Transverse colon (tissue), 4 donors: ENCODE measurements at regions not wholly inside any gene's neighbourhood (a gene's known extent, or its start where the extent isn't known, plus 50 kb on each side); places are given as distances from the start of the nearest gene placed in this dataset.

Experiments
- DNase-seq: peaks from one replicate; pipeline ENCODE4 v3.0.0-alpha.2; 2019
- H3K27ac ChIP-seq, 4 donors: fragments of 200-600 bp; sonication (generic); 2 replicates each; pipeline ENCODE4 v1.5.1; 2016 to 2018; ENCODE audit warnings: inconsistent platforms in 4 of 4
- H3K27me3 ChIP-seq: fragments of 200-600 bp; sonication (generic); 2 replicates; pipeline ENCODE4 v1.5.1; 2017; ENCODE audit warnings: inconsistent platforms
- H3K36me3 ChIP-seq, 4 donors: fragments of 200-600 bp; sonication (generic); 2 replicates each; pipeline ENCODE4 v1.5.1; 2017 to 2019; ENCODE audit warnings: inconsistent platforms in 4 of 4
- H3K4me1 ChIP-seq, 4 donors: fragments of 200-600 bp; sonication (generic); 2 replicates each; pipeline ENCODE4 v1.5.1; 2017 to 2020; ENCODE audit warnings: inconsistent platforms in 4 of 4
- H3K4me3 ChIP-seq, 4 donors: fragments of 200-600 bp; sonication (generic); 1 replicate in 1 of 4; 2 replicates in 3 of 4; pipeline versions ENCODE4 v1.5.1 to v1.6.1; 2017 to 2019; ENCODE audit warnings: inconsistent platforms in 4 of 4
- H3K9me3 ChIP-seq, 2 donors: fragments of 200-600 bp; sonication (generic); 2 replicates each; pipeline ENCODE4 v1.5.1; 2017 to 2019; ENCODE audit warnings: inconsistent platforms in 2 of 2
- CTCF ChIP-seq, 5 experiments: fragments of 200-600 bp in 3 of 5; fragments of 450-650 bp in 2 of 5; sonication (generic) in 3 of 5; IDR thresholded peaks; 1 replicate in 2 of 5; 2 replicates in 3 of 5; pipeline ENCODE4 v1.5.1; 2016 to 2017; ENCODE audit warnings: antibody characterized with exemption in 5 of 5, inconsistent platforms in 3 of 5, mild to moderate bottlenecking in 2 of 5, moderate library complexity in 1 of 5
- EP300 ChIP-seq: sonication (generic); formaldehyde crosslinking; IDR thresholded peaks from one replicate; pipeline ENCODE4 v1.6.1; 2017; ENCODE audit warnings: antibody characterized with exemption, low read depth
- POLR2A ChIP-seq: fragments of 450-650 bp; IDR thresholded peaks from one replicate; pipeline ENCODE4 v1.6.1; 2016; ENCODE audit warnings: antibody characterized with exemption, mild to moderate bottlenecking, moderate library complexity
- POLR2AphosphoS5 ChIP-seq, 3 donors: sonication (generic); formaldehyde crosslinking; IDR thresholded peaks; one replicate each; pipeline ENCODE4 v1.6.1; 2016; ENCODE audit warnings: antibody characterized with exemption in 3 of 3
- WGBS, 2 donors: methylation state at CpG; one replicate each; pipeline ENCODE4 v1.1.5; 2018; ENCODE audit warnings: low coverage in 1 of 2; 5-methylcytosine and 5-hydroxymethylcytosine counted together
- in situ Hi-C, 4 donors: fragments of 200-750 bp; cut with MboI; loops; one replicate each; pipeline versions ENCODE4 v1.15.0 to v1.15.1; 2017; ENCODE audit warnings: low sequenced_read_pairs in 3 of 4, low pct_ligation_motif_present in 1 of 4, low pct_unique_long_range_greater_than_20kb in 1 of 4
- intact Hi-C: fragments of 100-400 bp; cut with DNase I; formaldehyde crosslinking; loops from one replicate; pipeline ENCODE4 v1.15.1; 2023; ENCODE audit warnings: low total_unique reads

- Histone ChIP-seq H3K27ac (no peak overlapping the region), H3K4me1 (no peaks in the 10 kb centered on the region), H3K4me3 (no peak overlapping the region), H3K9me3 (no peaks in the 10 kb centered on the region), H3K36me3 (no peaks in the 10 kb centered on the region), H3K27me3 (no peaks in the 10 kb centered on the region)
- WGBS, 2 donors: 73 to 75% methylated on average over 2 of the region's 2 CpGs
- in situ Hi-C loops: no loop called here
- TF ChIP-seq POLR2AphosphoS5 (IDR thresholded peaks at IDR 0.05) (no peak), POLR2A (no peak), EP300 (no peak), CTCF (IDR thresholded peaks at IDR 0.05) (no peak)
- intact Hi-C loops: no loop called here
- DNase-seq: no peak
These were observed 206.5 kb upstream of the CDIN1 start for GRCh38 chr15:36372968-36373367.

- WGBS, 2 donors: 35 to 36% methylated on average over 3 of the region's 3 CpGs
- Histone ChIP-seq H3K27me3 (no peaks in the 10 kb centered on the region), H3K36me3 (no peaks in the 10 kb centered on the region), H3K4me1 (no peaks in the 10 kb centered on the region), H3K27ac (no peak overlapping the region), H3K4me3 (no peak overlapping the region), H3K9me3 (no peaks in the 10 kb centered on the region)
- TF ChIP-seq CTCF (IDR thresholded peaks at IDR 0.05): no peak
- no peak for TF ChIP-seq EP300
- TF ChIP-seq POLR2AphosphoS5 (IDR thresholded peaks at IDR 0.05): no peak
- TF ChIP-seq POLR2A: no peak
- intact Hi-C loops: no loop called here
- no peak for DNase-seq
- in situ Hi-C loops: no loop called here
These were observed 205.9 kb upstream of the CDIN1 start for GRCh38 chr15:36373550-36373949.

GRCh38 chr15:36389107-36389506 lies 190.3 kb upstream of the CDIN1 start:
- Histone ChIP-seq H3K27me3 (no peaks in the 10 kb centered on the region), H3K4me1 (no peaks in the 10 kb centered on the region), H3K9me3 (no peaks in the 10 kb centered on the region), H3K36me3 (no peaks in the 10 kb centered on the region), H3K4me3 (no peak overlapping the region), H3K27ac (no peak overlapping the region)
- TF ChIP-seq EP300: no peak
- TF ChIP-seq POLR2A: no peak
- no peak for TF ChIP-seq POLR2AphosphoS5 (IDR thresholded peaks at IDR 0.05)
- no peak for TF ChIP-seq CTCF (IDR thresholded peaks at IDR 0.05)
- no peak for DNase-seq
- in situ Hi-C loops: no loop called here
- intact Hi-C loops: no loop called here

GRCh38 chr15:36390491-36390890 lies 188.9 kb upstream of the CDIN1 start:
- Histone ChIP-seq H3K27ac (no peak overlapping the region), H3K9me3 (no peaks in the 10 kb centered on the region), H3K4me1 (no peaks in the 10 kb centered on the region), H3K36me3 (no peaks in the 10 kb centered on the region), H3K27me3 (no peaks in the 10 kb centered on the region), H3K4me3 (no peak overlapping the region)
- intact Hi-C loops (loop anchor here (10.0 kb wide), 1 partner anchor 66 kb away; no protein-coding TSS in a partner anchor), in situ Hi-C loops (no loop called here)
- WGBS, 2 donors: 67% methylated on average over 2 of the region's 2 CpGs; no CpG with 5 or more reads in 1 of the 2 donors
- DNase-seq: no peak
- TF ChIP-seq POLR2A (no peak), CTCF (IDR thresholded peaks at IDR 0.05) (no peak), POLR2AphosphoS5 (IDR thresholded peaks at IDR 0.05) (no peak), EP300 (no peak)
